ENCODE measurements at regions not wholly inside any gene's neighbourhood (a gene's known extent, or its start where the extent isn't known, plus 50 kb on each side); places are given as distances from the start of the nearest gene placed in this dataset.

DNA sequence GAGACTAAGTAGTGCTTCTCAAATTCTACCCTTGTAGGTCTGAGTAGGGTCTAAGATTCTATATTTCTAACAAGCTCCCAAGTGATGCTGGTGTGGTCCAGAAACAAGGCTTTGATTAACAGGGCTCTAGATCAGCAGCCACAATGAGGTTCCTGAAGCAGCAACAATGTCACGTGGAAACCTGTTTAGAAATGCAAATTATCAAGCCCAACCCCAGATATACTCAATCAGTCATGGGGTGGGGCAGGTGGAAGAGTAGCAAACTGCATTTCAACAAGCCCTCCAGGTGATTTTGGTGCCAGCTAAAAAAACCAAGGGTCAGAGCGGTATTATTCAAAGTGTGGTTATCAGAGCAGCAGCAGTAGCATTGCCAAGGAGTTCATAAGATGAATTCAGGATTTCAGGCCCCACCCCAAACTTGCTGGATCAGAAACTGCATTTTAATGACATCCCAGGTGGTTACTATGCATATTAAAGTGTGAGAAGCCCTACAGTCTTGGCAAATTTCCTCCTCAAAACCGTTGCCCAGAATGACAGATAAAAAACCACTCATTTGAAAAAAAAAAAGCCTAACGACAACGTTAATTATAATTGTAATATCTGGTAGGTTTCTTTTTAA, 199.2 kb downstream of the AHR start:
- Mint-ChIP-seq H3K27me3 (ENCODE audit: low read depth in 3 of 3) (no peaks in the 10 kb centered on the region), H3K36me3 (no peaks in the 10 kb centered on the region), H3K4me1 (peaks cover 0 to 2% of the 10 kb centered on the region in 2 donors), H3K9me3 (peaks cover 0 to 2% (median 0%) of the 10 kb centered on the region in 6 donors), H3K4me3 (no peak overlapping the region), H3K27ac (no peak overlapping the region)
- DNase-seq = no peak

DNA sequence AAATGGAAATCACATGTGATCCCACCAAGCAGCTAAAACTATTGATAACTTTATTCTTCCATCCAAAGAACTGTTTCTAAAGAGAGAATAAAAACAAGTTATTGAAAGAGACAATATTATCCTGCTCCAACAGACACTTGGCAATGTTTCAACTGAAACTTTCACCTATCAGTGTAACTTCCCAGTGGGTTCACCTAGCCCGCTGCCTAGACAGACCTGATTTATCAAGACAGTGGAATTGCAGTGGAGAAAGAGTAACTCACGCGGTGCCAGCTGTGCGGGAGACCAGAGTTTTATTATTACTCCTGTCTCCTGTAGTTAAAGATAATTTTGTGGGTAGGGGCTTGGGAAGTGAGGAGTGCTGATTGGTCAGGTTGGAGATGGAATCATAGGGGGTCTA, 199.8 kb downstream of the AHR start:
- H3K9me3 Mint-ChIP-seq = peaks cover 0 to 2% (median 0%) of the 10 kb centered on the region in 6 donors
- no peak overlapping the region for H3K27ac Mint-ChIP-seq
- H3K27me3 Mint-ChIP-seq (ENCODE audit: low read depth in 3 of 3) = no peaks in the 10 kb centered on the region
- DNase-seq = no peak
- no peaks in the 10 kb centered on the region for H3K36me3 Mint-ChIP-seq
- no peaks in the 10 kb centered on the region for H3K4me1 Mint-ChIP-seq
- no peak overlapping the region for H3K4me3 Mint-ChIP-seq

DNA sequence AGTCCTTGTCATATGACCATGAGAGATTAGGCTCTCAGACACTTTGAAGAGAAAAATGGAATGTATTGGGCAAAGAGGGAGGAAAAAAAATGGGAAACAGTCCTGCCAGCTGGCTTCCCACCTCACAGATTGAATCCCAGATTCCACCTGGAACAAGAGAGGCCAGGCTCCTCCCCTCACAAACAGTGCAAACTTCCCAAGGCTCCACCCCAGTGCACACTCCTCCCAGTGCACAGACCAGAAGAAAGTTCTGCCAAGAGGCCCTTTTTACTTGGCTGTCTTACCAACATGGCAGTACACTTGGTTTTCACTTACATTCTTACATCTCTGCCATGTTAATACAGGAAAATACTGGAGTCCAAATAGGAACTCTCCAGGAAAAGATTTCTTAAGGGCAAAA, 202.3 kb downstream of the AHR start:
- Mint-ChIP-seq H3K27me3 (ENCODE audit: low read depth in 3 of 3) (no peaks in the 10 kb centered on the region), H3K36me3 (no peaks in the 10 kb centered on the region), H3K4me3 (no peak overlapping the region), H3K9me3 (peaks cover 0 to 6% (median 0%) of the 10 kb centered on the region in 6 donors), H3K4me1 (no peaks in the 10 kb centered on the region), H3K27ac (no peak overlapping the region)
- DNase-seq = no peak

GRCh38 chr7:17501441-17502212, 203.2 kb downstream of the AHR start:
- Mint-ChIP-seq H3K9me3 (peaks cover 0 to 6% (median 0%) of the 10 kb centered on the region in 6 donors), H3K27me3 (ENCODE audit: low read depth in 3 of 3) (no peaks in the 10 kb centered on the region), H3K4me3 (no peak overlapping the region), H3K4me1 (no peaks in the 10 kb centered on the region), H3K36me3 (no peaks in the 10 kb centered on the region), H3K27ac (no peak overlapping the region)
- DNase-seq = no peak

- Mint-ChIP-seq H3K27ac (no peak overlapping the region), H3K9me3 (peaks cover 0 to 6% (median 0%) of the 10 kb centered on the region in 6 donors), H3K36me3 (no peaks in the 10 kb centered on the region)
Observed at GRCh38 chr7:17502213-17503060, 204.0 kb downstream of the AHR start.

GRCh38 chr7:17506095-17506494, 207.6 kb downstream of the AHR start:
- no peaks in the 10 kb centered on the region for H3K4me1 Mint-ChIP-seq
- peaks cover 0 to 1% (median 0%) of the 10 kb centered on the region in 3 donors for H3K27me3 Mint-ChIP-seq (ENCODE audit: low read depth in 3 of 3)
- no peak overlapping the region for H3K27ac Mint-ChIP-seq
- no peak overlapping the region for H3K4me3 Mint-ChIP-seq
- DNase-seq = no peak
- H3K36me3 Mint-ChIP-seq = no peaks in the 10 kb centered on the region
- peaks cover 0 to 6% (median 0%) of the 10 kb centered on the region in 6 donors for H3K9me3 Mint-ChIP-seq

More at GRCh38 chr7:17502213-17503060, 204.0 kb downstream of the AHR start:
- H3K4me3 Mint-ChIP-seq = no peak overlapping the region
- DNase-seq = no peak
- H3K4me1 Mint-ChIP-seq = no peaks in the 10 kb centered on the region
- no peaks in the 10 kb centered on the region for H3K27me3 Mint-ChIP-seq (ENCODE audit: low read depth in 3 of 3)

DNA sequence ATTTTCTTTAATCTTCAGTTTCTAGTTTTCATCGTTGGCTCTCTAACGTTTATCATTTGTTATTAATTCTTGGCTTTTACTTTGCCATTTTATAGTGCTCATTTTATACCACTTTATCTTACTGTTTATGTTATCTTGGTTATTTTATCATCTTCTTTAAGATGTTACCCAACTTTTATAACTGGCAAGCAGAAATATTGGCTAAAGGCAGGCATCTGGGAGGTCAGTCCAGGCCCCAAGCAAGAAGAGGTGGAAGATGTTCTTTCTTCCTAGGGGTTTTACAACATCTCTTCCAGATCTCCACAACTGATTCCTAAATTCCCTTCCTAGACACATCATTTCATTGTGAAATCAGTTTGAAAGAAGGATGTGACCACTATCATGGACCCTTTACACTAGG, 208.1 kb downstream of the AHR start:
- no peak overlapping the region for H3K27ac Mint-ChIP-seq
- no peaks in the 10 kb centered on the region for H3K4me1 Mint-ChIP-seq
- H3K9me3 Mint-ChIP-seq = peaks cover 0 to 6% (median 0%) of the 10 kb centered on the region in 6 donors
- no peak for DNase-seq
- H3K27me3 Mint-ChIP-seq (ENCODE audit: low read depth in 3 of 3) = peaks cover 0 to 1% (median 0%) of the 10 kb centered on the region in 3 donors
- H3K4me3 Mint-ChIP-seq = no peak overlapping the region
- H3K36me3 Mint-ChIP-seq = no peaks in the 10 kb centered on the region

GRCh38 chr7:17507717-17508116, 209.3 kb downstream of the AHR start:
- Mint-ChIP-seq H3K36me3 (no peaks in the 10 kb centered on the region), H3K9me3 (peaks cover 0 to 6% (median 0%) of the 10 kb centered on the region in 6 donors), H3K27me3 (ENCODE audit: low read depth in 3 of 3) (peaks cover 0 to 1% (median 0%) of the 10 kb centered on the region in 3 donors), H3K4me3 (no peak overlapping the region), H3K4me1 (no peaks in the 10 kb centered on the region), H3K27ac (no peak overlapping the region)
- DNase-seq = no peak

DNA sequence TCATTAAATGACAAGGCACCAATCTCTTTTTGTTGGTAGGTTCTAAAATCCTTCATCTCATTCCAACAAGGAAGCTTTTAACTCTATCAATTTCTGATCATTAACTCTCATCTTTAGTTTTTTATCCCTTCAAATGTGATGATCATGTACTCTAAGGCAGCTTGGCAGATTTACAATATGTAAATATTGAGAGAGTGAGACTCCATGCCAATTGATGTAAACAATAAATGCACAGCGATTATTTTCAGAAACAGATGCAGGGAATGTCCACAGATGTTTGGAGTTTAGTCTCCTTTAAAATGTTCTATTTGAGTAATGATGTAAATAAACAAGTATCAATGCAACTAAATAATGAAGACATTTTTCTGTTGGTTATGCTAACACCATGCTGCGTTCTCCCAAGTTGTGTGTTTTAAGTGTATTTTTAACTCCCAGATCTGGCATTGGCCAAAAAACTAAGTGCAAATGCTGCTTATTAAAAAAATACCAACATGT, 213.8 kb downstream of the AHR start:
- no peak for DNase-seq
- Mint-ChIP-seq H3K27ac (no peak overlapping the region), H3K27me3 (ENCODE audit: low read depth in 3 of 3) (peaks cover 0 to 1% (median 0%) of the 10 kb centered on the region in 3 donors), H3K4me1 (no peaks in the 10 kb centered on the region), H3K36me3 (no peaks in the 10 kb centered on the region), H3K4me3 (no peak overlapping the region), H3K9me3 (no peaks in the 10 kb centered on the region)

DNA sequence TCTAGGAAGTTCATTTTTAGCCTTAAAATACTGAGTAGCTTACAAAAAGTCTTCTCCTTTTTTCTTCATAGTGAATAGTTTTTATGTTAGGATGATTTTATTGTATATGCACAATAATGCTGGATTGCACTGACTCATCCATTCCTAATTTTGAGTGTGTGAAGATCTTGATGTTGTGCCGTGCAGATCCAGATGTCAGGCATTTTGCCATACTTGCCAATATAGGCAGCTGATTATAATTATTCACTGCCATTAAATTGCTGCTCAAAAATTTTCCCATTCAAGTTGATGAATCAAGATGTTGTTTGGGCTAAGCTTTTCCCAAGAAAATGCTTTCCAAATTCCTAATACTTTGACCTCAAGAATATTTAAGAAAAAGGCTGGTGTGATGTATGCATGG, 218.3 kb downstream of the AHR start:
- H3K27ac Mint-ChIP-seq = no peak overlapping the region
- H3K27me3 Mint-ChIP-seq (ENCODE audit: low read depth in 3 of 3) = no peaks in the 10 kb centered on the region
- DNase-seq = no peak
- H3K4me1 Mint-ChIP-seq = peaks cover 0 to 7% of the 10 kb centered on the region in 2 donors
- no peaks in the 10 kb centered on the region for H3K36me3 Mint-ChIP-seq
- H3K9me3 Mint-ChIP-seq = peaks cover 0 to 2% (median 0%) of the 10 kb centered on the region in 6 donors
- H3K4me3 Mint-ChIP-seq = no peak overlapping the region

DNA sequence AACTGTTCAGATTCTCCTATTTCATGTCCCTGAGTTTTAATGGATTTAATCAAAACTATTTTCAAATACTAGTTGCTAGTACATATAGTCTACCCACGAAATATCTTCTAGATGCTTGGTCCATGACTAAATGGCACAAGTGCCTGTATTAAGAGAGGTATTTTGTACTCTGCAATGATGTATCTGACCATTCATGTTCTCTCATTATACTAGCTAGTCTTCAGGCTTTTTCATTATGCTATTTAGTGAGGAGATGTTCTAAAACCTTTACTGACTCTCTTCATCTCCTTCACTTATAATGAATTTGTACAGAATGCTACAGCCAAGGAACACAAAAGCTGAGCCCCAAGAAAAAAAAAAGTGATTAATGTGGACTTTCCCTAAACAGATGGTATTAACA, 222.5 kb downstream of the AHR start:
- Mint-ChIP-seq H3K4me3 (no peak overlapping the region), H3K9me3 (peaks cover 0 to 2% (median 0%) of the 10 kb centered on the region in 6 donors), H3K27me3 (ENCODE audit: low read depth in 3 of 3) (no peaks in the 10 kb centered on the region), H3K36me3 (no peaks in the 10 kb centered on the region), H3K27ac (no peak overlapping the region), H3K4me1 (peaks cover 0 to 7% of the 10 kb centered on the region in 2 donors)
- no peak for DNase-seq

DNA sequence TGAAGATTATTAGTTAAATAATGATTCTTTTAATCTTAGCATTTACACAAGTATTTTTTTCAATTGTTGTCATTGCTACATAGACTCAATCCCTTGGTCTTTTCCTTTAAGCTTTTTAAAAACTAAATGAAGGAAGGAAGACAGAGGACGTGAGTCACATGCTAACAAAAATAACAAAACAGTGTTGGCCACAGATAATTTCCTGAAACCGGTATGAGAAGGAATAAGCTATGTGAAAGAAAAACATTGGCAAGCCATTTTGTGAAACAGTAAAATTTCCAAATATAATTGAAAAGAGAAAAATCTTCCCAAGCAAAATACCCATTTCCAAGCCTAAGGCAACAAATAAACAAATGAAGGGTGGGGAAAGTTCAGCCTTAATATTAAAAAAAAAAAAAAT, 223.0 kb downstream of the AHR start:
- Mint-ChIP-seq H3K27ac (no peak overlapping the region), H3K27me3 (ENCODE audit: low read depth in 3 of 3) (no peaks in the 10 kb centered on the region), H3K36me3 (no peaks in the 10 kb centered on the region), H3K4me1 (peaks cover 0 to 7% of the 10 kb centered on the region in 2 donors), H3K9me3 (peaks cover 0 to 2% (median 0%) of the 10 kb centered on the region in 6 donors), H3K4me3 (no peak overlapping the region)
- DNase-seq = no peak

DNA sequence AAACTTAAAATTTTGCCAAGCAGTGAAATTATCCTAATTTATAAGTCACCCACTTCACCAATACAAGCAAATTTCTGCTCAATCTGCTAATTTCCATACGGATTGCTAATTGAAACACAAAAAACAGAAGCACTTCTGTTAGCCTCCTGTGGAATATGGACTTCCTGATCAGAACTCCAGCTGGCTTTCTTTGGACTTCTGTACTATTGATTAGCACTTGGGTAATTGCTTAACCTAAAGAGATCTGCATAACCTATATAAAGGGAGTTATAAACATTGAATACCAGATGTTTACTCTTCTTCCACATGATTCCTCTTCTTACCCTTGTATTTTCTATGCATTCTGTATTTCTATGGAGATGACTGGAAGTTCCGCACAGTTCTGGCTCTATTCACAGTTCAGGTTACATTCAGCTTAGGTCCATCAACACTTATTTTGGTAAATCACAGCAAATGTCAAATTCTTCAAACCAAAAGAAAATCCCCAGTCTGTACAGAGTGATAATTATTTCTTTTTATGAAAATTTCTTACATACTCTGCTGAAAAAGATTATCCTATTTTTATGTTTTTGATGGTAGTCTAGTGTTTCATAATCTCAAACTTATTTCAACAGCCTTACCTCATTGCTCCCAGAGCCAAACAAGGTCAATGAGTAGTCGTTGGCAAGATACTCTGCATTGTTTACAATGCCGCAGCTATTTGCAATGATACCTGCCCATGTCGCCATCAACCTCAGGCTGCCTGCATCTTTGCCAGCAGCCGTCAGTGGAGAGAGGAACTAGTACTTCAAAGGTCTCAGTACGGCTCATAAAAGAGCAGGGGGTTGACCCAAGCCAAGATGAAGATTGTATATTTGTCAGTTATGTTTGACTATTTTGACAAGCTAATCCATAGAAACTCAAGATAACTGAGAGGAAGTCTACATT, 225.6 kb downstream of the AHR start:
- H3K9me3 Mint-ChIP-seq = peaks cover 0 to 2% (median 0%) of the 10 kb centered on the region in 6 donors
- no peak overlapping the region for H3K27ac Mint-ChIP-seq
- no peaks in the 10 kb centered on the region for H3K36me3 Mint-ChIP-seq
- H3K4me1 Mint-ChIP-seq = peaks cover 0 to 7% of the 10 kb centered on the region in 2 donors
- no peaks in the 10 kb centered on the region for H3K27me3 Mint-ChIP-seq (ENCODE audit: low read depth in 3 of 3)
- H3K4me3 Mint-ChIP-seq = no peak overlapping the region
- no peak for DNase-seq

Data from immature natural killer cell (primary cell).